Activated CD4-positive, alpha-beta T cell treated with anti-CD3 and anti-CD28 coated beads, Interleukin-2, amount 10 ng/mL, durations not matched to agents 24 days and 14 days (primary cell): ENCODE measurements at regions not wholly inside any gene's neighbourhood (a gene's known extent, or its start where the extent isn't known, plus 50 kb on each side); places are given as distances from the start of the nearest gene placed in this dataset.

ENCODE experiments used
- DNase-seq: peaks from one replicate; pipeline ENCODE4 v3.0.0; 2022
- H3K27ac Mint-ChIP-seq: one replicate; pipeline ENCODE4 v1.8.0; 2022; ENCODE audit warnings: mild to moderate bottlenecking, mixed read lengths
- H3K27me3 Mint-ChIP-seq: one replicate; pipeline ENCODE4 v1.8.0; 2022; ENCODE audit warnings: mixed read lengths
- H3K36me3 Mint-ChIP-seq: one replicate; pipeline ENCODE4 v1.8.0; 2022; ENCODE audit warnings: low read depth, mild to moderate bottlenecking, mixed read lengths
- H3K4me1 Mint-ChIP-seq: one replicate; pipeline ENCODE4 v1.8.0; 2021; ENCODE audit warnings: mixed read lengths
- H3K4me3 Mint-ChIP-seq: one replicate; pipeline ENCODE4 v1.8.0; 2022; ENCODE audit warnings: mild to moderate bottlenecking, moderate library complexity, mixed read lengths
- H3K9me3 Mint-ChIP-seq: one replicate; pipeline ENCODE4 v1.8.0; 2021; ENCODE audit warnings: mixed read lengths
- intact Hi-C: fragments of 100-400 bp; cut with micrococcal nuclease; formaldehyde crosslinking; loops from one replicate; pipeline ENCODE4 v1.15.1; 2023

DNA sequence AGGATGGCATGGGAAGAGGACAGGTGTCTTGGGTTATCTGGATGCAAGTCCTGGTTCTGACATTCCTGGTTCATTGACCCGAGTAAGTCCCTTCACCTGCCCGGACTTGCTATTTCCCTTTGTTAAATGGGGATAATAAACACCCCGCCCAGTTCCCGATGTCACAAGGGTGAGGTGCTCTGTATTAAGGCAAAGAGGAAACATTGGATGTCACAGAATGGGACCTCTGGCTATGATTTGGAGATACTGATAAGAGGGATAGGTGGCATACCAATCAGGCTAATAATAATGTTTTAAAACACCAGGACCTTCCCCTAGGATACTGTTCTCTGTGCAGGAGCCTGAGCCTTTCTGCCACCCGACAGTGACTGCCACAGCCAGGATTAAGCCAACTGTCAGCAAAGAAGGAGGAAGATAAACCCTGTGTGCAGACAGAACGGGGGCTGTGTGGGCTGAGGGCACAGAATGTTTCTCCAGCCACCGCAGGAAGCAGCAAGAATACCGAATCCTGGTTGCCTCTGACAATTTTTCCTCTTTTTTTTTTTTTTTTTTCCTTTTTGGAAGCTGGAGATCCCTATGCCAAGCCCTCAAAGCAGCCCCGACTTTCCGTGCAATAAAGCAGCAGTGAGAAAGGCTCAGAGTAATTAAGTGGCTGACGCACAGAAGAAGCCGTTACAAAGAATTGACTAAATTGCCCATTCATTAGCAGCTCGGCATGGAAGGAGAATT is 336.6 kb downstream of the SMAD2 start:
- no peak for DNase-seq
- Mint-ChIP-seq H3K4me1 (peaks cover 1% of the 10 kb centered on the region), H3K4me3 (no peak overlapping the region), H3K27me3 (peaks cover 15% of the 10 kb centered on the region), H3K36me3 (no peaks in the 10 kb centered on the region), H3K9me3 (no peaks in the 10 kb centered on the region), H3K27ac (no peak overlapping the region)
- intact Hi-C loops, result no loop called here

- no peaks in the 10 kb centered on the region for H3K9me3 Mint-ChIP-seq
- intact Hi-C loops, result no loop called here
- peaks cover 1% of the 10 kb centered on the region for H3K4me1 Mint-ChIP-seq
- H3K27me3 Mint-ChIP-seq, result peaks cover 15% of the 10 kb centered on the region
- no peak for DNase-seq
- H3K27ac Mint-ChIP-seq, result no peak overlapping the region
- no peaks in the 10 kb centered on the region for H3K36me3 Mint-ChIP-seq
- H3K4me3 Mint-ChIP-seq, result no peak overlapping the region
Observed at GRCh38 chr18:47591429-47591828, 339.0 kb downstream of the SMAD2 start.

DNA sequence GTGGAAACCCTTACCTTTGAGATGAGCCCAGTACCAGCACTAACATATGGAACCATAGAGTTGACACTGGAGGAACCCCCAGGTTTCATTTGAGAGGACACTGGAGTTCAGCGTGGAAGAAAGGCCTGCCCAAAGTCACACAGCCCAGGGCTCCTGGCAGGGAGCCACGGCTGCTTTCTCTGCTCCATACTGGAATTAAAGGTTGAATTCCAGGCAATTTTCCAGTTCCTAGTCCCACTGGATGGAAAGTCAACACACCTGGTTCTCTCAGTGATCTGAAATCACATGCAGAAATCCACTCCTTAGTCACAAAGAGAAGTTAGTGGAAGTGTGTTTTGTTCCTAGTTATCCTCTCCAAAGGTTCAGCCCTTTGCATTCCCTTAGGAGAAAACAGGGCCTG is 336.1 kb upstream of the SKOR2 start:
- H3K36me3 Mint-ChIP-seq, result no peaks in the 10 kb centered on the region
- peaks cover 1% of the 10 kb centered on the region for H3K4me1 Mint-ChIP-seq
- no peaks in the 10 kb centered on the region for H3K27me3 Mint-ChIP-seq
- no peak for DNase-seq
- intact Hi-C loops, result no loop called here
- no peak overlapping the region for H3K4me3 Mint-ChIP-seq
- H3K9me3 Mint-ChIP-seq, result no peaks in the 10 kb centered on the region
- H3K27ac Mint-ChIP-seq, result no peak overlapping the region

GRCh38 chr18:47586418-47587070 is 335.1 kb upstream of the SKOR2 start:
- no peak overlapping the region for H3K27ac Mint-ChIP-seq

DNA sequence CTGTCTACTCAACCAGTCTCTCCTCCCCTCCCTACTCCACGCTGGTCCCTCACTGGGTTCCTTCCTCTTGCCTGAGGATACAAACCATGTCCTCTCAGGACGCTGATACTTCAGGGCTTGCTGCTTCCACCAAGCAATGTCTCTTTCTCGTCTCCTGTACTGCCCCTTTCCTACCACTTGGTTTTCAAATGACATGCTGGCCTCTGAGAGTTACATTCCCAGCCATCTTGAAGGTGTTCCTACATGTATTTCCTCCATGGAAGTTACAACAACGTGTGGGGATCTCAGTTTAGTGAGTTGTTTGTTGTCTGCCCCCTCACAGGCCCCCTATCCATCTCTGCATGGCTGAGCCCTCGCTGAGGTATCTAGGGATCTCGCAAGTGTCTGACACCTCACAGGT is 334.5 kb upstream of the SKOR2 start:
- H3K27ac Mint-ChIP-seq, result no peak overlapping the region
- H3K9me3 Mint-ChIP-seq, result no peaks in the 10 kb centered on the region
- no peak for DNase-seq
- H3K4me3 Mint-ChIP-seq, result no peak overlapping the region
- no peaks in the 10 kb centered on the region for H3K27me3 Mint-ChIP-seq
- H3K36me3 Mint-ChIP-seq, result no peaks in the 10 kb centered on the region
- intact Hi-C loops, result no loop called here
- H3K4me1 Mint-ChIP-seq, result no peaks in the 10 kb centered on the region

More at GRCh38 chr18:47586418-47587070, 335.1 kb upstream of the SKOR2 start:
- intact Hi-C loops, result no loop called here
- H3K27me3 Mint-ChIP-seq, result no peaks in the 10 kb centered on the region
- H3K4me1 Mint-ChIP-seq, result peaks cover 1% of the 10 kb centered on the region
- H3K36me3 Mint-ChIP-seq, result no peaks in the 10 kb centered on the region
- DNase-seq, result no peak
- H3K9me3 Mint-ChIP-seq, result no peaks in the 10 kb centered on the region
- no peak overlapping the region for H3K4me3 Mint-ChIP-seq

DNA sequence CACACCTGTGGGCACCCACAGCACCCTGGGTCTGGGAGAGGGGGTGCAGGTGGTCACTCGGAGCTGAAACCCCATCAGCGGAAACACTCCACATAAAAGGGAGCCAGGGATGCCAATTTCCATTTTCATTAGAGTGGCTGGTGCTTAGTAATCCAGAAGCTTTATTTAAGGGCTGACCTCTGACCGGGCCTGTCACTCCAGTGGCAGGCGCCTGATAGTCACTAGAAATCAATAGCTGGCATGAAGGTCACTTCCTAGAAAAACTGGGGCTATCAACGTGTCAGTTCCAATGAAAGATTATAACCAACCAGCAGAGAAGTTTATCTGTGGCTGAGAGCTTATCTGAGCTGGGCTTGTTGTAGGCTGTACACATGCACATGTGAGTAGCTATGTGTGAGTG is 333.7 kb upstream of the SKOR2 start:
- Mint-ChIP-seq H3K27ac (no peak overlapping the region), H3K4me1 (no peaks in the 10 kb centered on the region), H3K4me3 (no peak overlapping the region), H3K27me3 (no peaks in the 10 kb centered on the region), H3K36me3 (no peaks in the 10 kb centered on the region), H3K9me3 (no peaks in the 10 kb centered on the region)
- intact Hi-C loops, result no loop called here
- no peak for DNase-seq

DNA sequence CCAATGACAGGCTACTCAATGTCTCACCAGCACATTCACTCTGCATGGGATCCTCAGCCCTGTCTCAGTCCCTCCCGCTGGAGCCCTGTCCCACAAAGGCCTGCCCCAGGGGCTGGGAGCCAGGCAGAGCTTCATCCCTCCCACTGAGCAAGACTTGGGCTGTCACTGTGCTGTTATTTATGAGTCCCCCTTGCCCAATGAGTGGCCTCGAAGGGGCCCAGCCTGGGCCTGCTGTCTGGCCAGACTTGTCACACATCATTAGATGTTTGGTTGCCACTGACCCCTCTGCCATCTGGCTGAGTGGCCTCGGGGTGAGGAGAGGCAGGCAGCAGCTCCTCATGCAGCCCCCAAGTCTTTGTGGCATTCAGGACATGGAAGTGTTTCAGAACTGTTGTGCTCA is 330.6 kb upstream of the SKOR2 start:
- DNase-seq, result no peak
- no peak overlapping the region for H3K27ac Mint-ChIP-seq
- H3K4me3 Mint-ChIP-seq, result no peak overlapping the region
- intact Hi-C loops, result no loop called here
- no peaks in the 10 kb centered on the region for H3K9me3 Mint-ChIP-seq
- no peaks in the 10 kb centered on the region for H3K36me3 Mint-ChIP-seq
- no peaks in the 10 kb centered on the region for H3K4me1 Mint-ChIP-seq
- no peaks in the 10 kb centered on the region for H3K27me3 Mint-ChIP-seq

DNA sequence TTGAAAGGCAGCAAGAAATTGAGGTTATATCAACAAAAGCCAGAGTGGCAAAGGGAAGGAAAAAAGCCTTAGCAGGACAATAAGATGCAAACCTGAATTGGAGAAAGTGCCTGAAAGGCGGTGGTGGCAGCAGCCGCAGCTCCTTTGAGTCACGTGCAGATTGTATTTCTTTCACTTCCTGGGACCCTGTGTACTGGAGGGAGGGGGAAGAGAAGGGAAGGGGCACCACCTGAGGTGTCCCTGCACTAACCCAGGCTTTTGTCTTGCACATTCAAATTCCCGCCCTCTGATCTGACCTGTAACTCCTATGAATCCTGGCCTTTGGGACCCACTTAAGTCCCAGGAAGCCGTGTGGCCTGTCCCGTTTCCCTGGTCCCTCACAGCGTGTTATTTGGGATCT is 326.1 kb upstream of the SKOR2 start:
- no peaks in the 10 kb centered on the region for H3K36me3 Mint-ChIP-seq
- no peak overlapping the region for H3K27ac Mint-ChIP-seq
- DNase-seq, result no peak
- H3K27me3 Mint-ChIP-seq, result no peaks in the 10 kb centered on the region
- H3K9me3 Mint-ChIP-seq, result no peaks in the 10 kb centered on the region
- intact Hi-C loops, result no loop called here
- H3K4me1 Mint-ChIP-seq, result no peaks in the 10 kb centered on the region
- no peak overlapping the region for H3K4me3 Mint-ChIP-seq

- Mint-ChIP-seq H3K27ac (no peak overlapping the region), H3K4me3 (no peak overlapping the region), H3K4me1 (no peaks in the 10 kb centered on the region), H3K27me3 (no peaks in the 10 kb centered on the region), H3K9me3 (no peaks in the 10 kb centered on the region), H3K36me3 (no peaks in the 10 kb centered on the region)
- intact Hi-C loops, result no loop called here
- no peak for DNase-seq
Observed at GRCh38 chr18:47574966-47575365, 323.5 kb upstream of the SKOR2 start.

- intact Hi-C loops, result no loop called here
- no peaks in the 10 kb centered on the region for H3K9me3 Mint-ChIP-seq
- no peaks in the 10 kb centered on the region for H3K27me3 Mint-ChIP-seq
- no peak for DNase-seq
- no peaks in the 10 kb centered on the region for H3K4me1 Mint-ChIP-seq
- H3K27ac Mint-ChIP-seq, result no peak overlapping the region
- no peaks in the 10 kb centered on the region for H3K36me3 Mint-ChIP-seq
- H3K4me3 Mint-ChIP-seq, result no peak overlapping the region
Observed at GRCh38 chr18:47571957-47572356, 320.5 kb upstream of the SKOR2 start.

- DNase-seq, result no peak
- no peaks in the 10 kb centered on the region for H3K36me3 Mint-ChIP-seq
Observed at GRCh38 chr18:47566809-47567208, 315.3 kb upstream of the SKOR2 start.

GRCh38 chr18:47560723-47561715 is 309.6 kb upstream of the SKOR2 start:
- DNase-seq, result no peak
- no peak overlapping the region for H3K27ac Mint-ChIP-seq

More at GRCh38 chr18:47566809-47567208, 315.3 kb upstream of the SKOR2 start:
- intact Hi-C loops, result no loop called here
- Mint-ChIP-seq H3K4me3 (no peak overlapping the region), H3K4me1 (no peaks in the 10 kb centered on the region), H3K9me3 (no peaks in the 10 kb centered on the region), H3K27me3 (peaks cover 1% of the 10 kb centered on the region), H3K27ac (no peak overlapping the region)

GRCh38 chr18:47558110-47558750 is 306.8 kb upstream of the SKOR2 start:
- DNase-seq, result no peak
- Mint-ChIP-seq H3K27me3 (peaks cover 14% of the 10 kb centered on the region), H3K4me1 (peaks cover 3% of the 10 kb centered on the region), H3K4me3 (no peak overlapping the region), H3K27ac (no peak overlapping the region), H3K36me3 (no peaks in the 10 kb centered on the region), H3K9me3 (no peaks in the 10 kb centered on the region)
- intact Hi-C loops, result no loop called here

More at GRCh38 chr18:47560723-47561715, 309.6 kb upstream of the SKOR2 start:
- Mint-ChIP-seq H3K27me3 (peaks cover 14% of the 10 kb centered on the region), H3K4me3 (no peak overlapping the region), H3K9me3 (no peaks in the 10 kb centered on the region), H3K4me1 (peaks cover 3% of the 10 kb centered on the region), H3K36me3 (no peaks in the 10 kb centered on the region)
- intact Hi-C loops, result no loop called here
